Coronary artery (tissue), 2 donors: ENCODE measurements at regions not wholly inside any gene's neighbourhood (a gene's known extent, or its start where the extent isn't known, plus 50 kb on each side); places are given as distances from the start of the nearest gene placed in this dataset.
"Not testable (repeated sequence)": the region's sequence is repeated elsewhere in the genome, so short reads cannot be mapped to it uniquely, and the experiment has no call there.

Experiments used
- DNase-seq: peaks from one replicate; pipeline ENCODE4 v3.0.0-alpha.2; 2017; ENCODE audit warnings: low spot score
- H3K27ac ChIP-seq, 2 donors: fragments of 200-600 bp; sonication (generic); one replicate each; pipeline ENCODE4 v1.5.1; 2016 to 2019
- H3K4me3 ChIP-seq: fragments of 200-600 bp; sonication (generic); 2 replicates; pipeline ENCODE4 v1.5.1; 2016; ENCODE audit warnings: mild to moderate bottlenecking, moderate library complexity
- TF ChIP-seq, protein P1 (sequence below): fragments of 200-600 bp; sonication (generic); IDR thresholded peaks from one replicate; pipeline ENCODE4 v1.5.1; 2019; ENCODE audit warnings: antibody characterized with exemption

DNA sequence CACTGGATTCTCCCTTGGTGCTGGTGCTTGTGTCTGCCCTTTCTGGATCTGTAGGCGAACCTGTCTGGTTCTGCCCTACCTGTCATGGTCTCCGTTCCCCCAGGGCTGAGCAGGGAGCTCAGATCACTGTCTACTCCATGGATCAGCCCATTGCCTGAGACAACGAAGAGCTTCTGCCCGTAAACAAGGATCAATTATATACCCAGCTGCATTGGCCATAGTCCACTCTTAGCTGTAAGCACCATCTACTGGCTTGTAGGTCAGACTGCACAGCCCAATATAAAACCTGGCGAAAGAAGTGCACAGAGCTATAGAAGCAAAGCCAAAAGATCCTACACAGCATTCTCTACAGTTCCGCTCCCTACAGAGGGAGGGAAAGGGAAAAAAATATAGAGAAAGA is 181.5 kb upstream of the RPS23 start:
- H3K27ac ChIP-seq, result no peak overlapping the region
- H3K4me3 ChIP-seq, result no peak overlapping the region
- DNase-seq, result no peak
- TF ChIP-seq, protein P1, sequence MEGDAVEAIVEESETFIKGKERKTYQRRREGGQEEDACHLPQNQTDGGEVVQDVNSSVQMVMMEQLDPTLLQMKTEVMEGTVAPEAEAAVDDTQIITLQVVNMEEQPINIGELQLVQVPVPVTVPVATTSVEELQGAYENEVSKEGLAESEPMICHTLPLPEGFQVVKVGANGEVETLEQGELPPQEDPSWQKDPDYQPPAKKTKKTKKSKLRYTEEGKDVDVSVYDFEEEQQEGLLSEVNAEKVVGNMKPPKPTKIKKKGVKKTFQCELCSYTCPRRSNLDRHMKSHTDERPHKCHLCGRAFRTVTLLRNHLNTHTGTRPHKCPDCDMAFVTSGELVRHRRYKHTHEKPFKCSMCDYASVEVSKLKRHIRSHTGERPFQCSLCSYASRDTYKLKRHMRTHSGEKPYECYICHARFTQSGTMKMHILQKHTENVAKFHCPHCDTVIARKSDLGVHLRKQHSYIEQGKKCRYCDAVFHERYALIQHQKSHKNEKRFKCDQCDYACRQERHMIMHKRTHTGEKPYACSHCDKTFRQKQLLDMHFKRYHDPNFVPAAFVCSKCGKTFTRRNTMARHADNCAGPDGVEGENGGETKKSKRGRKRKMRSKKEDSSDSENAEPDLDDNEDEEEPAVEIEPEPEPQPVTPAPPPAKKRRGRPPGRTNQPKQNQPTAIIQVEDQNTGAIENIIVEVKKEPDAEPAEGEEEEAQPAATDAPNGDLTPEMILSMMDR, result no peak

DNA sequence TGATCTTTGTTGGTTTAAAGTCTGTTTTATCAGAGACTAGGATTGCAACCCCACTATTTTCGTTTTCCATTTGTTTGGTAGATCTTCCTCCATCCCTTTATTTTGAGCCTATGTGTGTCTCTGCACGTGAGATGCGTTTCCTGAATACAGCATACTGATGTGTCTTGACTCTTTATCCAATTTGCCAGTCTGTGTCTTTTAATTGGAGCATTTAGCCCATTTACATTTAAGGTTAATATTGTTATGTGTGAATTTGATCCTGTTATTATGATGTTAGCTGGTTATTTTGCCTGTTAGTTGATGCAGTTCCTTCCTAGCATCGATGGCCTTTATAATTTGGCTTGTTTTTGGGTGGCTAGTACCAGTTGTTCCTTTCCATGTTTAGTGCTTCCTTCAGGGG is 177.2 kb upstream of the RPS23 start:
- DNase-seq, H3K27ac ChIP-seq, H3K4me3 ChIP-seq: not testable (repeated sequence)

DNA sequence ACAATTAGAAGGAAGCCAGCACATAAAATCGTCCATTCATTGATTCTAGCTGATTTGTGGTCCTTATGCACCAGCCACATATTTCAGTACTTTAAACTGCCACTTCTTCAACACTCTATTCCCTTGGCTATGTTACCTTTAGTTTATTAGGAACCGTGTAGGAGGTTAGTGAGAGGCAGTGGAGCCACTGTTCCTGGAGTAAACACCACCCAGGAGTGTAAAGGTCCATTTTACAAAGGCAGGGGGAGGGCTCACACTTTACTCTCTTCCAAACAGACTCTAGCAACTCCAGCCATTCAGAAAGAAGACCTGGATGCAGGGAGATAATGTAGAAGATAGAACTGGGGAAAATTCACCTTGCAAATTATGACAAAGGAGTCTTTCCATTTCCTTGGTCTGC is 170.2 kb upstream of the RPS23 start:
- H3K4me3 ChIP-seq, result no peak overlapping the region
- TF ChIP-seq, protein P1, result no peak
- no peak for DNase-seq
- H3K27ac ChIP-seq, result no peak overlapping the region

DNA sequence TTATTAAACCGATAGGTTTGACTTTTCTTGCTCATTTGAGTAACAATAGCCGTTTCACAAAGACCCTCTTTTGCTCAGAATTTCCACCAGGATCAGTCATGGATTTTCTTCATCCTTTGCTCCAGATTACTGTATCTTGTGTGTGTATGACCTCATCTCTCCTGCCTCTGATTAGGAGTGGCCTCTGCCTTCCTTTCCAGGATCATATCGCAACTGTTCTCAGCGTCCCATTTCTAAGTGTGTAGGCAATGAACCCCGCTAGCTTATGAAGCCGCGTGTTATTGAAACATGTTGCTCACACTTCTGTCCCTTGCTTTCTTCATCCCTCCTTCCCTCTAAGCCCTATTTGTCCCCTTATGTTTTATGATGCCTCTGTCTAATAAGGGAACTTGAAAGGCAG is 169.8 kb upstream of the RPS23 start:
- TF ChIP-seq, protein P1, result no peak
- no peak overlapping the region for H3K4me3 ChIP-seq
- H3K27ac ChIP-seq, result no peak overlapping the region
- no peak for DNase-seq

DNA sequence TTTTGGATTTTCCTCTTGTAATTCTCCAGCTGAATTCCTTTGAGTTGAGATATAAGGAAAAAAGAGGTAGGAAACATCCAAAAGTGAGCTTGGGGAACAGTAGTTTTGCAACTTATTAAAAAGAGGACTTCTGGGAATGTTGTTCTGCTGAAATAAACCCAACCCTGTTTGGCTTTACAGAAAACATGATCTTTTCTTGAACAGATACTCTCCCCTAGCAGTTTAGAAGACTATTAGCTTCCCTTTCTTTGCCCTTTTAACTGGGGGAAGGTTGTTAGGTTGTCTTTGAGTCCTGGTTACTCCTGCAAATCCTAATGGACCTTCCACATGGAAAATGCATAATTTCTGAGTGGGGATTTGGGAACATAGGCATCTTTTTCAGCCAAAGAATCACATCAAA is 168.7 kb upstream of the RPS23 start:
- TF ChIP-seq, protein P1, result no peak
- H3K27ac ChIP-seq, result peak overlapping the region in 1 of 2 donors; percentile 4
- no peak for DNase-seq

DNA sequence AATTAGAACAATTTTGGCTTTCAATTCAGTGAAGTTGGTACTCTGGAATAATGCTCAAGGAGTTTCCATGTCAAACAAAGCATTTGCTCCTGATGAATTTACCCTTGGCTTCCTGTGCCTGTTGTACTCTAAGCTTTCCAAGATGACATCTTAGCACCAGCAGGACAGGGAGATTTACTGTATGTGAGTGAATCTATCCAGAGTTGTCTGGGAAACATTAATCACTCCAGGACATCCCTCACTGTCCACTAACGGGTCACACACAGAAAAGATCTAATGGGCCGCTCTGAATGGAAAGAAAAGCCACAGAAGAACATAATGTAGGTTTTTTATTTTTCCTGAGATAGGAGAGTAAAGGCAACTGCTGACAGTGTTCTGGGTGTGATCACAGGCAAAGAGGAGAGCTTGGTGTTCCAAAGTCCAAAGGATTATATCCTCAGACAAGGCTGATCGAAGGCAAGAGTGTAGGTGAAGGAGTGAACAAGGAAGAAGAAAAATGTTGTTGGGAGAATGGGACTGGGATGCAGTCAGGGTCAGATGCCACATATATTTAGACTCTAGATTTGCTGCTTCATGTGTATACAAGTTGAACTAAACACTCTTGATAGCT is 167.7 kb upstream of the RPS23 start:
- TF ChIP-seq, protein P1, result no peak
- Histone ChIP-seq H3K4me3 (no peak overlapping the region), H3K27ac (peak overlapping the region in 1 of 2 donors; percentile 4)
- DNase-seq, result no peak

More for the DNA sequence above, 168.7 kb upstream of the RPS23 start:
- H3K4me3 ChIP-seq, result no peak overlapping the region

DNA sequence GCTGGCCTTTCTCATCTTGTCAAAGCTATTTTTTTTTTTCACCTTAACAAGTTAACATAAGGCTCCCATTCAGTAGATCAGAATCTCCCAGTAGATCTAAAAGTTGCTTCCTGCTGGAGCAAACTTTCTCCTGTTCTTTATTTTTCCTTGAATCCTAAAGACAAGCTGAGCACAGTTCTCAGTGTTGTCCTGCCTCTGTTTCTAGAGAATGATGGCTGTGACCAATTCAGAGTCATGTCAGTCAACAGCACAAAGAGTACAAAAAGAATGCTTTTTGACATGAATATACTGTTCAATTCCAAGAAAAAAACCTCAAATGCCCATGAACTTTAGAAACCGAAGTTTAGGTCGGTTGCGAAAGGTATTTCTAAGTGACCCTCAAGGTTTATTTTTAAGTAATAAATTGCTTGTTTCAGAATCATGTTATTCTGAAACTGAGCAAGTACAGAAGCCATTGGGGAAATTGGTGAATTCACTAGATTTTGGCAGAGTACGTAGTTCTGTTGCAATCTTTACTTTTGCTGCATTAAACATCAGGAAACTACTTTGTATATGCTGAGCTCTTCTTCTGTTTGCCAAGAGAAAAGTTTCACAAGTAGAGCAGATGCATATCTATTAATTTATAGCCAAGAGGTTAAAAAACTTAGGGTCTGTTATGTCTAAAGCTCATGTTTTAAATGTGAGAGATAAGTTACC is 161.7 kb upstream of the RPS23 start:
- TF ChIP-seq, protein P1, result no peak
- Histone ChIP-seq H3K27ac (no peak overlapping the region), H3K4me3 (no peak overlapping the region)
- no peak for DNase-seq

DNA sequence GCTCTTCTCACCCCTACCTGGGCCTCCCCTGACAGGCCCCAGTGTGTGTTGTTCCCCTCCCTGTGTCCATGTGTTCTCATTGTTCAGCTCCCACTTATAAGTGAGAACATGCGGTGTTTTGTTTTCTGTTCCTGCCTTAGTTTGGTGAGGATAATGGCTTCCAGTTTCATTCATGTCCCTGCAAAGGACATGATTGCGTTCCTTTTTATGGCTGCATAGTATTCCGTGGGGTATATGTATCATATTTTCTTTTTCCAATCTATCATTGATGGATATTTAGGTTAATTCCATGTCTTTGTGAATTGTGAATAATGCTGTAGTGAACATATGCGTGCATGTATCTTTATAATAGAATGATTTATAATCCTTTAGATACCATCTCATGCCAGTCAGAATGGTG is 159.4 kb upstream of the RPS23 start:
- H3K27ac ChIP-seq, result not testable (repeated sequence)

More for the DNA sequence above, 159.4 kb upstream of the RPS23 start:
- H3K4me3 ChIP-seq, DNase-seq: not testable (repeated sequence)
